KMS-11 (cell line): ENCODE measurements at regions not wholly inside any gene's neighbourhood (a gene's known extent, or its start where the extent isn't known, plus 50 kb on each side); places are given as distances from the start of the nearest gene placed in this dataset.

Experiments used
- H2AFZ ChIP-seq: fragments of 200-600 bp; sonication (generic); 2 replicates; pipeline ENCODE4 v1.6.1; 2016; ENCODE audit warnings: antibody characterized with exemption, mixed run types, low read depth
- H3K27ac ChIP-seq: fragments of 200-600 bp; sonication (generic); 2 replicates; pipeline ENCODE4 v1.6.1; 2016; ENCODE audit warnings: mild to moderate bottlenecking, mixed run types
- H3K27me3 ChIP-seq: fragments of 200-600 bp; sonication (generic); 2 replicates; pipeline ENCODE4 v1.6.1; 2017; ENCODE audit warnings: mild to moderate bottlenecking, low read depth, mixed run types, moderate library complexity; ENCODE audit not compliant: insufficient read depth
- H3K36me3 ChIP-seq: fragments of 200-600 bp; sonication (generic); 2 replicates; pipeline ENCODE4 v1.6.1; 2017; ENCODE audit warnings: mild to moderate bottlenecking, mixed run types; ENCODE audit not compliant: insufficient read depth
- H3K4me1 ChIP-seq: fragments of 200-600 bp; sonication (generic); 2 replicates; pipeline ENCODE4 v1.6.1; 2016; ENCODE audit warnings: mild to moderate bottlenecking, low read depth, mixed run types; ENCODE audit not compliant: poor library complexity, severe bottlenecking
- H3K4me2 ChIP-seq: fragments of 200-600 bp; sonication (generic); 2 replicates; pipeline ENCODE4 v1.7.0; 2016; ENCODE audit warnings: mild to moderate bottlenecking, mixed run types
- H3K4me3 ChIP-seq: fragments of 200-600 bp; sonication (generic); IDR thresholded peaks from 2 replicates; pipeline ENCODE4 v1.6.1; 2017; ENCODE audit warnings: low read depth, low read length, mixed read lengths; ENCODE audit not compliant: insufficient read depth
- H3K79me2 ChIP-seq: fragments of 200-600 bp; sonication (generic); 2 replicates; pipeline ENCODE4 v1.6.1; 2016; ENCODE audit warnings: low read depth, mixed run types; ENCODE audit not compliant: insufficient read depth
- H3K9ac ChIP-seq: fragments of 200-600 bp; sonication (generic); 2 replicates; pipeline ENCODE4 v1.6.1; 2016; ENCODE audit warnings: mild to moderate bottlenecking, mixed run types
- H4K20me1 ChIP-seq: fragments of 200-600 bp; sonication (generic); 2 replicates; pipeline ENCODE4 v1.6.1; 2016; ENCODE audit warnings: mild to moderate bottlenecking, mixed run types; ENCODE audit not compliant: insufficient read depth
- TF ChIP-seq, protein P1 (sequence below): fragments of 200-600 bp; sonication (generic); conservative IDR thresholded peaks from 2 replicates; pipeline ENCODE4 v1.6.1; 2017; ENCODE audit warnings: low read depth, mild to moderate bottlenecking, antibody characterized with exemption, low read length, moderate library complexity, mixed read lengths

DNA sequence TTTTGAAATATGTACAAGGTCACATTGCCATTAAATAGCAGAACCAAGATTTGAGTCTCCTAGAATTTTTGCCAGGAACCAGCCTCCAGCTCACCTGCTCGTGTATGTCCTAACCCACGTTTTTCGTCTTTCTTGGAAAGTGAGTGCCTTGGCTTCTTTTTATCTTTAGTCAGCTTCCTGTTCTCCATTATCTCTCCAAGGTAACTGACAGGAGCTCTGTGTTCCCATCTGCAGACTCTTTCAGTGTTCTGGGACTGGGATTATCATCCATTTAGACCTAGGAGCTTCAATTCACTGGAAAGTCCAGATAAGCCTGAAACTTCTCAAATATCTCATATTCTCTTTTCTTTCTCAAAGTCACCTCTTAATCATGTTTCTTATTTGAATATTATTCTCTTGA, 193.7 kb downstream of the ZIC5 start:
- TF ChIP-seq, protein P1, sequence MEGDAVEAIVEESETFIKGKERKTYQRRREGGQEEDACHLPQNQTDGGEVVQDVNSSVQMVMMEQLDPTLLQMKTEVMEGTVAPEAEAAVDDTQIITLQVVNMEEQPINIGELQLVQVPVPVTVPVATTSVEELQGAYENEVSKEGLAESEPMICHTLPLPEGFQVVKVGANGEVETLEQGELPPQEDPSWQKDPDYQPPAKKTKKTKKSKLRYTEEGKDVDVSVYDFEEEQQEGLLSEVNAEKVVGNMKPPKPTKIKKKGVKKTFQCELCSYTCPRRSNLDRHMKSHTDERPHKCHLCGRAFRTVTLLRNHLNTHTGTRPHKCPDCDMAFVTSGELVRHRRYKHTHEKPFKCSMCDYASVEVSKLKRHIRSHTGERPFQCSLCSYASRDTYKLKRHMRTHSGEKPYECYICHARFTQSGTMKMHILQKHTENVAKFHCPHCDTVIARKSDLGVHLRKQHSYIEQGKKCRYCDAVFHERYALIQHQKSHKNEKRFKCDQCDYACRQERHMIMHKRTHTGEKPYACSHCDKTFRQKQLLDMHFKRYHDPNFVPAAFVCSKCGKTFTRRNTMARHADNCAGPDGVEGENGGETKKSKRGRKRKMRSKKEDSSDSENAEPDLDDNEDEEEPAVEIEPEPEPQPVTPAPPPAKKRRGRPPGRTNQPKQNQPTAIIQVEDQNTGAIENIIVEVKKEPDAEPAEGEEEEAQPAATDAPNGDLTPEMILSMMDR, result no peak
- H3K4me1 ChIP-seq, result no peaks in the 10 kb centered on the region
- H3K79me2 ChIP-seq, result no peaks in the 10 kb centered on the region
- no peak overlapping the region for H3K9ac ChIP-seq
- H3K4me2 ChIP-seq, result no peak overlapping the region
- no peak overlapping the region for H3K4me3 ChIP-seq
- H3K27me3 ChIP-seq, result no peaks in the 10 kb centered on the region
- no peak overlapping the region for H3K27ac ChIP-seq
- H2AFZ ChIP-seq, result no peak overlapping the region
- no peaks in the 10 kb centered on the region for H4K20me1 ChIP-seq
- no peaks in the 10 kb centered on the region for H3K36me3 ChIP-seq

DNA sequence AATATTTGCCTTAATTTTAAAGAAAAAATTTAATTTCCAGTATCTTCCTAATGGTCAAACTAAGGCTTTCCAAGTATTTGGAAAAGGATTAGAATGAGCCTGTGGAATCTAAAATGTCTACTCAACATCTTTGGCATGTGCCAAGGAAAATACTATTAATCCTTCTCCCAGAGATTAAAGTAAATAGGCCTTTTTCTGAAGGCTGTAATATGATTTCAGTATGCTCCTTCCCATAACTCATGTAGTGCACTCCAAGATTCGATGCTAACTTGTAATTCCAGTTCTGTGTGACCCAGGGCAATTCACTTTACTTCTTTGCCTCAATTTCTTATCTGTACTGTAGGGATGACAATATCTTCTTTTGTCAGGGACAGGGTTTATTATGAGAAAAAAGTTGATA, 196.9 kb downstream of the ZIC5 start:
- no peaks in the 10 kb centered on the region for H3K36me3 ChIP-seq
- H2AFZ ChIP-seq, result no peak overlapping the region
- H3K9ac ChIP-seq, result no peak overlapping the region
- H3K79me2 ChIP-seq, result no peaks in the 10 kb centered on the region
- H3K4me3 ChIP-seq, result no peak overlapping the region
- no peaks in the 10 kb centered on the region for H4K20me1 ChIP-seq
- H3K4me1 ChIP-seq, result no peaks in the 10 kb centered on the region
- no peak overlapping the region for H3K4me2 ChIP-seq
- no peaks in the 10 kb centered on the region for H3K27me3 ChIP-seq
- TF ChIP-seq, protein P1, result no peak
- no peak overlapping the region for H3K27ac ChIP-seq

DNA sequence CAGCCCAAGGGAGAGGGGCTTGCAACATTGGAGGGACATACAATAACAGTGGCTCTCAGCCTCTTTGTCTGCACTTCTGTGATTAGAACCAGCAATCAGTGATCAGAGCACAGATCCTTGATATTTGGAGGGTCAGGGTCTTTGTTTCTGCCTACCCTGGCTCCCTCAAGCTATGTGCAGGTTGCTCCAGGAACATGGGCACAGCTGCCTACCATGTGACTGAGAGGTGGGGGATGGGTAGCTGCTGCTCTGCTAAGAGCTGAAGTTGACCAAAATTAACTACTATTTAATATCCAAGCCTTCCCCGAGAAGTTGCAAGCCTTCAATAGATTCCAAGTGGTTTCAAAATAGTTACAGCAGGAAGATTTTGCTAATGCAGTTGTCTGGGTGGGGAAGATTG, 202.6 kb downstream of the ZIC5 start:
- H2AFZ ChIP-seq, result no peak overlapping the region
- TF ChIP-seq, protein P1, result no peak
- H3K4me2 ChIP-seq, result no peak overlapping the region
- H3K4me1 ChIP-seq, result no peaks in the 10 kb centered on the region
- H4K20me1 ChIP-seq, result no peaks in the 10 kb centered on the region
- H3K27ac ChIP-seq, result no peak overlapping the region
- no peak overlapping the region for H3K4me3 ChIP-seq
- no peaks in the 10 kb centered on the region for H3K79me2 ChIP-seq
- no peaks in the 10 kb centered on the region for H3K27me3 ChIP-seq
- no peak overlapping the region for H3K9ac ChIP-seq
- no peaks in the 10 kb centered on the region for H3K36me3 ChIP-seq

DNA sequence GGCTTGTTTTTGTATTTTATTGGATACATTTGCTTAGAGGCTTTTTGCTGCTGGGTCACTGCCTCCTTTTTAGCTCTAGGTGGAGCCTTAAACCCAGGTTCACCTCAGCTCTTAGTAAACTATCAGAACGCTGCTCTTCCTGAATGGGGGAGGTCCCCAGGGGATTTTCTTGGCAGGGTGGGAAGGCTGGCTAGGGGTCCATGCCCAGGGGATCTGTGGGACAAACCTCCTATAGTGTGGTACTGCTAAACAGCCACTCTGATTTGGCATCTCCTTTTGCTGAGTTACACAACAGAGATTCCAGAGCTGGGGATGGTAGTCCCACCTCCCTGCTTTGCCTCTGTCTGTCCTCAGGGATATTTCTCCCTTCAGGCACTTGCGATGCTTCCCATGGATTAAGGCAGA, 204.9 kb downstream of the ZIC5 start:
- TF ChIP-seq, protein P1, result no peak
- no peaks in the 10 kb centered on the region for H4K20me1 ChIP-seq
- no peaks in the 10 kb centered on the region for H3K79me2 ChIP-seq
- H3K9ac ChIP-seq, result no peak overlapping the region
- no peak overlapping the region for H3K4me2 ChIP-seq
- H2AFZ ChIP-seq, result no peak overlapping the region
- no peak overlapping the region for H3K4me3 ChIP-seq
- no peaks in the 10 kb centered on the region for H3K36me3 ChIP-seq
- H3K27ac ChIP-seq, result no peak overlapping the region
- no peaks in the 10 kb centered on the region for H3K4me1 ChIP-seq
- no peaks in the 10 kb centered on the region for H3K27me3 ChIP-seq

DNA sequence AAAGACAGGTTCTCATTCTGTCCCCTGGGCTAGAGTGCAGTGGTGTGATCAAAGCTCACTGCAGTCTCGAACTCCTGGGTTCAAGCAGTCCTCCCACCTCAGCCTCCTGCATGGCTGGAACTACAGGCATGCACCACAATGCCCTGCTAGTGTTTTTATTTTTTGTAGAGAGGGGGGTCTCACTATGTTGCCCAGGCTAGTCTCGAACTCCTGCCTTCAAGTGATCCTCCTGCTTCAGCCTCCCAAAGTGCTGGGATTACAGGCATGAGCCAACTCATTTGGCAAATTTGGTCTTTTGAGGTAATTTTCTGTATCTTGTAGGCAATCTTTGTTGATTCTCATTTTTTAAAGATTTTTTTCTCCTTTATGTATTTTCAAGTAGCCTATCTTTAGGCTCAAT, 205.7 kb downstream of the ZIC5 start:
- no peak overlapping the region for H3K4me2 ChIP-seq
- no peak overlapping the region for H3K4me3 ChIP-seq
- TF ChIP-seq, protein P1, result no peak
- no peaks in the 10 kb centered on the region for H3K79me2 ChIP-seq
- H3K4me1 ChIP-seq, result no peaks in the 10 kb centered on the region
- H4K20me1 ChIP-seq, result no peaks in the 10 kb centered on the region
- H3K27ac ChIP-seq, result no peak overlapping the region
- no peak overlapping the region for H3K9ac ChIP-seq
- no peaks in the 10 kb centered on the region for H3K27me3 ChIP-seq
- no peak overlapping the region for H2AFZ ChIP-seq
- H3K36me3 ChIP-seq, result no peaks in the 10 kb centered on the region
